ENCODE measurements at regions not wholly inside any gene's neighbourhood (a gene's known extent, or its start where the extent isn't known, plus 50 kb on each side); places are given as distances from the start of the nearest gene placed in this dataset.

GRCh38 chr18:68035774-68036522 lies 519.4 kb upstream of the DSEL start:
- TF ChIP-seq CTCF (IDR thresholded peaks at IDR 0.05; ENCODE audit: control insufficient read depth, extremely low read depth, insufficient read depth) = no peak

GRCh38 chr18:68034296-68034695 lies 517.8 kb upstream of the DSEL start:
- DNase-seq (ENCODE audit: low read depth) = no peak
- H3K4me3 ChIP-seq (ENCODE audit: low read depth, low read length) = no peak overlapping the region
- TF ChIP-seq CTCF (IDR thresholded peaks at IDR 0.05; ENCODE audit: control insufficient read depth, extremely low read depth, insufficient read depth) = no peak

More at GRCh38 chr18:68035774-68036522, 519.4 kb upstream of the DSEL start:
- no peak overlapping the region for H3K4me3 ChIP-seq (ENCODE audit: low read depth, low read length)
- peak; percentile 7 for DNase-seq (ENCODE audit: low read depth)

- no peak for DNase-seq (ENCODE audit: low read depth)
- TF ChIP-seq CTCF (IDR thresholded peaks at IDR 0.05; ENCODE audit: control insufficient read depth, extremely low read depth, insufficient read depth) = no peak
- H3K4me3 ChIP-seq (ENCODE audit: low read depth, low read length) = no peak overlapping the region
These were observed 516.9 kb upstream of the DSEL start for GRCh38 chr18:68033466-68033865.

- no peak for DNase-seq (ENCODE audit: low read depth)
- no peak for TF ChIP-seq CTCF (IDR thresholded peaks at IDR 0.05; ENCODE audit: control insufficient read depth, extremely low read depth, insufficient read depth)
- H3K4me3 ChIP-seq (ENCODE audit: low read depth, low read length) = no peak overlapping the region
These were observed 508.2 kb upstream of the DSEL start for GRCh38 chr18:68024716-68025115.

- H3K4me3 ChIP-seq (ENCODE audit: low read depth, low read length) = no peak overlapping the region
- DNase-seq (ENCODE audit: low read depth) = no peak
- TF ChIP-seq CTCF (IDR thresholded peaks at IDR 0.05; ENCODE audit: control insufficient read depth, extremely low read depth, insufficient read depth) = no peak
These were observed 500.9 kb upstream of the DSEL start for GRCh38 chr18:68017385-68017784.

GRCh38 chr18:67997496-67997895 lies 481.0 kb upstream of the DSEL start:
- H3K4me3 ChIP-seq (ENCODE audit: low read depth, low read length) = no peak overlapping the region
- DNase-seq (ENCODE audit: low read depth) = no peak
- TF ChIP-seq CTCF (IDR thresholded peaks at IDR 0.05; ENCODE audit: control insufficient read depth, extremely low read depth, insufficient read depth) = no peak

- no peak for TF ChIP-seq CTCF (IDR thresholded peaks at IDR 0.05; ENCODE audit: control insufficient read depth, extremely low read depth, insufficient read depth)
These were observed 479.2 kb upstream of the DSEL start for GRCh38 chr18:67995769-67996168.

More at GRCh38 chr18:67995769-67996168, 479.2 kb upstream of the DSEL start:
- H3K4me3 ChIP-seq (ENCODE audit: low read depth, low read length) = no peak overlapping the region
- no peak for DNase-seq (ENCODE audit: low read depth)
